Astrocyte (in vitro differentiated cells and primary cell): ENCODE measurements at regions not wholly inside any gene's neighbourhood (a gene's known extent, or its start where the extent isn't known, plus 50 kb on each side); places are given as distances from the start of the nearest gene placed in this dataset.

Experiments
- CTCF ChIP-seq: IDR thresholded peaks from 2 replicates; pipeline ENCODE4 v1.5.1; 2011; ENCODE audit warnings: low read depth, mild to moderate bottlenecking, inconsistent platforms, low read length, moderate library complexity; ENCODE audit not compliant: insufficient read depth
- EZH2 ChIP-seq: IDR thresholded peaks from 2 replicates; pipeline ENCODE4 v1.6.1; 2012; ENCODE audit warnings: mild to moderate bottlenecking, low read length, inconsistent platforms; ENCODE audit not compliant: insufficient read depth

- TF ChIP-seq CTCF (no peak), EZH2 (no peak)
Measured at GRCh38 chr4:38373375-38373774, 290.6 kb upstream of the KLF3 start.
